NCI-H748 (cell line): ENCODE measurements at regions not wholly inside any gene's neighbourhood (a gene's known extent, or its start where the extent isn't known, plus 50 kb on each side); places are given as distances from the start of the nearest gene placed in this dataset.

Experiments
- DNase-seq: peaks from one replicate; lab custom pipeline; 2025; ENCODE audit not compliant: unreplicated experiment; lab: John Stamatoyannopoulos, UW

DNA sequence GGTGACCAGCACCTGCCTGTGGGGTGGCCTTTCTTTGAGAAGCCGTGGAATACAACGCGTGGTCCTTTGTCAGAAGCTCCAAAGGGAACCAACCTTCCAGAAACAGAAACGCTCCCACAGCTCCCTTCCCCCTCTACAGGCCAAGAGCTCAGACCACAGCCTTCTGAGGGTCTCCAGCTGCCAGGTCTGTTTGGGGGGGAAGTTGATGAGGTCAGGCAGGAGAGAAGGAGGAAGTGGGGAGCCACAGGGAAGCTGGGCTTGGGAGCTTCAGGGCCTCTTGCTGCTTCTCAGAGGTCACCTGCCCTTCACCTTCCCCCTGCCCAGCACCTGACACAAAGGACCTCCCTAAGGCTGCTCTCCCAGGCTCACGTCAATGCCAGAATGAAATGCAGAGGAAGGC, 287.7 kb upstream of the ID2 start:
- DNase-seq, result no peak

DNA sequence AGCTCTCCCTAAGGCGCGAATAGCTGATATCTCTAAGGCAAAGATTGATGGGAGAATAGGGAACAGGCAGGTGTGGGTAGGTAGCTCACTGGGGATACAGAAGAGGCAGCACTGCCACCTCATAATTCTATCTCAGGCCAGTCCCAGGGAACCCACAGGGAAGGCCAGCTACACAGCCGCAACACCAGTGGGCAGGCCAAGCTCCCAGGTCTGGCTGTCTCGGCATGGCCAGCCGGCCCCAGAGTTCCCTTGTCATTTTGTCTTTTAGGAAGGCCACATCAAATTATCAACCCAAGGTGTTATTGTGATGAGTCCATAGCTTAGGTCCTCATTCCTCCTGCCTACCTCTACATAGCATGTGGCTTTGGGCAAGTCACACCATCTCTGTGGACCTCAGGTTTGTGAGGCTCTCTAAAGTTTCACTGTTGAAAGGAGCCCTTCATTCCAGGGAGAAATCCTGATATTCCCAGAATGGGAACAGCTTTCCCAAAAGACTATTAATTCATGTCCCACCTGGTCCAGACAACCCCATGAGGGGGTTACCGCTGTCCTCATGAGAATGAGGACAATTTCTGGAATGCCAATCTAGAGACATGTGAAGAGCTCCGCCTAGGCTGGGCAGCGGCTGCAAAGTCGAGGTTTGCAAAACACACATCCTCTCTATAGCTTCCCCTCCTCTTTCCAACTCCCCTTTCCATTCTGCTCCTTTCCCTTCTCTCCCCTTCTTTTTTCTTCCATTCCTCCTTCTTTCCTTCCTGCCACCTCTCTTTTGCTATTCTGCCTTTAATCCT, 287.1 kb upstream of the ID2 start:
- DNase-seq, result no peak

DNA sequence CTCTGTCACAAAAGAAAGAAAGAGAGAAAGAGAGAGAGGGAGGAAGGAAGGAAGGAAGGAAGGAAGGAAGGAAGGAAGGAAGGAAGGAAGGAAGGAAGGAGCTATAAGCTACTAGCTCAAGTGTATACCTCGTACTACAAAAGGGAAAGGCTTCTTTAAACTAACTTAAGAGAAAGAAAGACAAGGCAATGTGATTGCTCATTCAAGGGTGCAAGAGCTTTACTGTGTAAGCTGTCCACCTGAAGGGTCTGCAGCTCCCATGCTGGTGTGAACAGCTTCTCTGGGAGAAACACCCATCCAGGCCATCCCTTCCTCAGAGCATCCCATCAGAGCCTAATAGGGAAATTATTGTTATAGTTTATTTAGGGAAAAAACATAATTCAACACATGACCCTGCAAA, 286.1 kb upstream of the ID2 start:
- no peak for DNase-seq

DNA sequence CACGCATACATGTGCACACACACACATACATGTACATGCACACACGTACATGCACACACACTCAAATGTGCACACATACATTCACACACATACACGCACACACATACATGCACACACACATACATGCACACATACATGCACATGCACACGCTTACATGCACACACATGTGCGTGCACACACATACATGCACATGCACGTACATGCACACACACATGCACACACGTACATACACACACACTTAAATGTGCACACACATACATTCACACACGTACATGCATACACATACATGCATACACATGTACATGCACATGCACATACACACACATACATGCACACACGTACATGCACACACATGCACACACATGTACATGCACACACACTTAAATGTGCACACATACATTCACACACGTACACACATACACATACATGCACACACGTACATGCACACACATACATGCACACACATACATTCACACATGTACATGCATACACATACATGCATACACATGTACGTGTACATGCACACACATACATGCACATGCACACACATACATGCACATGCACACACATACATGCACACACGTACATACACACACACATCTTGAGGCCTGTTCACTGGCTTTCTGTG, 283.7 kb upstream of the ID2 start:
- DNase-seq, result no peak

DNA sequence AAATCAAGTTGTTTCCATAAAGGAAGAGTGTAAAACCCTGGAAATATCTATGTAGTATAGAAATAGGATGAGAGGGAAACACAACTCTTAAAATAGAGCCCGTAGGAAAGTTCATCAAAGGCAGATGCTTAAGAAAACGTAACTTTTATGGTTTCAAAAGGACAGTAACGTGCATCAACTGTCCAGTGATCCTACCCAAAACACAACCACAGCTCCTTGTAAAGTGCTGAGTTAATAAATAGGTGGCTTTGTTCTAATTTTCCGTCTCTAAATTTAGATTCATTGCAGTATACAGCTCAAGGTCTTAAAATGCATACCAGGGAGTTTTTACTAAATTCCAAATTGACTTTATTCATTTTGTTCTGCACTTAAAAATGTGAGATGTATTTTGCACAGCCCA, 282.1 kb upstream of the ID2 start:
- DNase-seq, result no peak

DNA sequence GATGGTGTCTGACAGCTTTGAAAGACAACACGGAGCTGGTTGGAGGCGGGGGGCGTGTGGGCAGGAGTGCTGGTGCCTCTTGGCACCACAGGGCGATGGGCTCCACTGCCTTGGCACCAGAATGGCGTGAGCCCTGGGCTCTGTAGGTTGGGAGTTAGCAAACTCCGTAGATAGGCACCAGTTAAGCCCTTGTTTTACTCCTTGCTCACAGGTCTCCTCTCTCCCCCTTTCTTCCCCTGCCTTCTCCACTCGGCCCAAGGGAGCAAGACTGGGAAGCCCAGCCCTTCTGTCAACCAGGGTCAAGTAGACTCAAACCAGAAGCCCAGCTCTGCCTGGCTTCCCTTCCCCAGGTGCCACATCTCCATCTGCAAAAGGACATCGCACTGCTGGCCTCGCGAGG, 281.7 kb upstream of the ID2 start:
- DNase-seq, result no peak

DNA sequence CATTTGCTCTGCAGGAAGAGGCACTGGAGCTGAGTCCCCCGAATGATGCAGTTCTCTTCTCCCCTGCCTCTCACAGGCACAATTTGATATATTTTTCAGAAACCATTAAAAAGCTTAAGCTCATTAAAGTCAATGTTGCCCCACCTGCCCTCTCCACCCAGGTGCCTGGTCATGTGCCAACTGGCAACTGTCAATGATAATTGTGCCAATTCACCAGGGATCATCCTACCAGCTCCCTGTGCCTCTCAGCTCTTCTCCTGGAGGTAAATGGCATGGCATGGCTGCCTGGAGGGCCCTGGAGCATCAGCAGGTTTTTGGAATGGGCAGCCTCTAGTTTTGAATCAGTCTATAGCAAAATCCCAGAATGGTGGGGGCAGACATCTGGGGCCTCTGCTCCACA, 279.6 kb upstream of the ID2 start:
- peak; percentile 87 for DNase-seq

DNA sequence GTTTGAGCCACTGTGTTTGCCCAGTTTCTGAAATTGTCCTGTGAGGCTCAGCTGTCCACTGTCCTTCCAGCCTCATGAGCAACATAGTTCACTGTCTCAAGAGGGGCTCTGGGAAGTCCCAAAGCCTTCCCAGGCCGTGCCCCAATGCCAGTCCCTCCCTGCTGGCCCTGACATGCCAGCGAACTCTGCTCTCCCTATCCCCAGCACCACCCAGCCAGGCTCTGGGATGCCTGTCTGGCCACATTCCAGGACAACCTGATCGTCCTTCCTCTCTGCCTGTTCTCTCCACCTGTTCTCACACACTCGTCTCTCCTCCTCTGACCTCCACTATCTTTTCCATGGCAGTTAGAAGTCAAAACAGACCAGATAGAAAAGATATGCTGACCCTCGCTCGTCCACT, 278.0 kb upstream of the ID2 start:
- no peak for DNase-seq

DNA sequence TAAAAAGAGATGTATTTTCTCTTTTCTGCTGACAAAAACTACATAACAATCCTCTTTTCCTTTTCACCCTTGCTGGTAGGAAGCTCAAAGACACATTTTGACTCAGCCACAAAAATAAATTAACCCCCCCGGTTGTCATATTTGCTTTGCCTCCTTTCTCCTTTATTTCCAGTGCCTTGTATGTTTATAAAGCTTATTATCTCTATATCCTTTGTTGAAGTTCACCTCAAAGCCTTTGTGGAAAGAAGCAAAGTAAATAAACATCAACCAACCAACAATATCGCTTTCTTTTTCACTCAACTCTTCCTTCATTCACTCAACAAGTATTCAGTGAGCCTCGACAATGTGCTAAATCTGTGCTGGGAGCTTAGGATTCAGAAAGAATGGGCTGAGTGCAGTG, 276.5 kb upstream of the ID2 start:
- DNase-seq, result no peak

DNA sequence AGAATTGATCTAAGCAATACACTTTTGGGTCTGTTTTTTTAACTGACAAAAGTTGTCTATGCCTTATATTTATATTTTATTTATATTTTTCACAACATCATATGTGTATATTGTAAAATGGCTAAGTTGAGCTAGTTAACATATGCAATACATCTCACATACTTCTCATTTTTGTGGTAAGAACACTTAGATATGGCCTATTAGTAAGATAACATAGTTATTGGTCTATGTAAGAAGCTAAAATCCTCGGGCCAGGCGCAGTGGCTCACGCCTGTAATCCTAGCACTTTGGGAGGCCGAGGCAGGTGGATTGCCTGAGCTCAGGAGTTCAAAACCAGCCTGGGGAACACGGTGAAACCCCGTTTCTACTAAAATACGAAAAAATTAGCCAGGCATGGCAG, 275.6 kb upstream of the ID2 start:
- no peak for DNase-seq

DNA sequence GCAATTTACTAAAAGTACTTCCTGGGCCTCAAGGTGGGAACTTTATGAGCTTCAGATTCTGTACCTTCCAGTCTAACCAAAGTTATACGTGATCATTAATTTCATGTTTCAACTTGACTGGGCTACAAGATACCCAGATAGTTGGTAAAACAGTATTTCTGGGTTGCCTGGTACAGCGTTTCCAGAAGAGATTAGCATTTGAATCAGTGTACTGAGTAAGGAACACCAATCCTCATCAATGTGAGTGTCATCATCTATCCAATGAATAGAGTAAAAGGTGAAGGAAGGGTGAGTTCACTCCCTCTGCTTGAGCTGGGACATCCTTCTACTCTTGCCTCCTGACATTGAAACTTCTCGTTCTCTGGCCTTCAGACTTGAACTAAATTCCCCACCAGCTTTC, 274.5 kb upstream of the ID2 start:
- no peak for DNase-seq

DNA sequence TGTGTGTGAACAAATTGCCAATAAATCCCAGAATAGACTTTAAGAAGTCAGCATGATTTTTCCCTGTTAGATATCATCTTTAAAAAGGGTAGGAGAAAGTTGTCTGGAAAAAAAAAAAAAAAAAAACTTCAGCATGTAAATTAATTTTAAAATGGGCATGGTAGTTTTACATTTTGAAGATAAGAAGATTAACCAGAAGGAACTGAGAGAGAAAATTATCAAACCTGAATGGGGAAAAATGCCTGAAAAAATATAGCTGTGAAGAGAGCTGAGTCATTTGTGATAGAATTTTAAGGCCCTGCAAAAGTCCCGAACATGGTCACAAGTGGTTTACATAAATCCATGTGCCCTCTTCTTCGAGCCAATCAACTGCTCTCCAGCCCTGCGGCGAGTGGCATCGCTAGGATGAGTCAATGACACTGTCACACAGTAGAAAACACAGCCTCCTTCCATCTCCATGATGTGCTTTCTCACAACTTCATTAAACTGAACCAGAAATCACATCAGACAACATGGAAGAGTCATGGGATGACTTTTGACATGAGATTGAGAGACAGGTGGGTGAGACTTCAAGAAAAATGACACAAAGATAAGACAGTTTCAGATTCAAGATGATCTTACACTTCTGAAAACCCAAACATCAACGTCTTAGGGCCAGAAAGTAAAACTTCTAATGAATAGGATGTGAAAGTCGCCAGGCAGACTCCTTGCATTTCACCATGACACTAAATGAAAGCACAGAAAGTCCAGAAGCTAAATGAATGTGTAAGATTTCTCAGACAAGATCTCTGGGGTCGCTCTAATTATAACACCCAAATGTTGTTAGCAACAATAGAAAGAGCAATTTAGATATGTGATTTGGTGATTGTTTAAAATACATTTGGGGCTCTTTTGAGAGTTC, 273.0 kb upstream of the ID2 start:
- no peak for DNase-seq

DNA sequence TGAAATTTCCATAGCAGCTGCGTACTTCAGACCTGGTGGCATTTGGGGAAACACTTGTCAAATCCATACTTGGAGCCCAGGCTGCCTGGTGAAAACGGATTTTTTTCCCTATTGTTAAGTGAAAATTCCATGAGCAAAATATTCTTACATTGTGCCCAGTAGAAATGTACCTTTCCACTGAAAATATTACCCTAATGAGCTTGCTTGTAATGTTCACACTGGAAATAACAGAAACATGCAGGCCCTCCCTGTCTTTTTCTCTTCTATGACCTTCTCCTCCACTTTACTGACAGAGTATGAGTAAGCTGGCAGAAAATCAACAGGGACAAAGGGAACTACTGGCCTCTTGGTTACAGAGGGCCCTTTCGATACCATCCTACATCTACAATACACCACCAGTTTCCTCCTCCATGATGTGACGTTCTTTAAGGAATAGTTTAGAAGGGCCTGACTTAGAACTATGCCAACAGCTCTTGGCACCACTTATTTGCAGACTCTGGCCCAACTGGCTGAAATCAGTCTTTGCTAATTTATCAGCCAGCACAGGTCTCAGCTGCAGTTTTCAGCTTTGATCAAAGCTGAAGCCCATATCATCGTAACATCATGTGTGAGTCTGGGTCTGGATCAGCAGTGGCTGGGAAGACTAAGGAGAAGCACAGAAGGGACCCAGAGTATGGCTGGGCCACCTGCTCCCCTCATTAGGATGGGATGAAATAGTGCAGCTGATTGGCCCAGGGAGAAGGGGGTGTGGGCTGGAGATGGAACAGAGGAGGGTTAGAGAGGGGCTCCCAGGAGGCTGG, 272.2 kb upstream of the ID2 start:
- no peak for DNase-seq

DNA sequence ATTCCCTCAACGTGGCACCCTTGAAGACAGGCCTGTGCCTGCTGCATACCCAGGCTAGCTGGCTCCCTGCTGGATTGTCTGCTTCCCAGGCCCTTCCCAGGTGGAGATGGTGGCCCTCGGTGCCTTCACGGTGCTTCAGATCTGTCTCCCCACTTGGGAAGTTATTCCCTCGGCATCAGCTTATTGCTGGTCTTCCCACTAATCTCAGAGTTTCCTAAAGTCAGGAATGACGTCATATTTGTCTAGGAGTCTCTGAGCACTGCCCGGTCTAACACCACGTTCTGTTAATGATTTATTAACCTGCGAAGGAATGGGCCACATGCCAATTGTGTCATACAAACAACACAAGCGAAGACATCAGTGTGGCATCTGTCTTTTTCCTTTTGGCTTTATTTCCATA, 269.8 kb upstream of the ID2 start:
- DNase-seq, result no peak

DNA sequence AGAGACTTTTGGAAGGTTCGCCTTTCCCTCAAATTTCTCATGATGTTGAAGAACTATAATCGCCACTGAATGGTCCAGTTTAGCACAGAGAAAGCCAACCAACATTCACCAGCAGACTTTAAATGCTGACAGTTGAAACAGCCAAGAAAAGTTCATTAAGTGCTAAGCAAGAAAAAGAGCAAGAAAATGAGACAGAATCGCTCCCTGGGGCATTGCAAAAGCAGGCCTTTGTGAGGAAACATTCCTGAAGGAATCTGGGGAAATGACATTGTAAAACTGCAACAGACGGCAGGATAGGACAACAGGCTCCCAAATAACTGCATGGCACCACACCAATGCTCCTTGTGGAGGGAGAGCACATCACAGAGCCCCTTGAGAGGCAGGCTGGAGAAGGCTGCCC, 269.3 kb upstream of the ID2 start:
- no peak for DNase-seq

DNA sequence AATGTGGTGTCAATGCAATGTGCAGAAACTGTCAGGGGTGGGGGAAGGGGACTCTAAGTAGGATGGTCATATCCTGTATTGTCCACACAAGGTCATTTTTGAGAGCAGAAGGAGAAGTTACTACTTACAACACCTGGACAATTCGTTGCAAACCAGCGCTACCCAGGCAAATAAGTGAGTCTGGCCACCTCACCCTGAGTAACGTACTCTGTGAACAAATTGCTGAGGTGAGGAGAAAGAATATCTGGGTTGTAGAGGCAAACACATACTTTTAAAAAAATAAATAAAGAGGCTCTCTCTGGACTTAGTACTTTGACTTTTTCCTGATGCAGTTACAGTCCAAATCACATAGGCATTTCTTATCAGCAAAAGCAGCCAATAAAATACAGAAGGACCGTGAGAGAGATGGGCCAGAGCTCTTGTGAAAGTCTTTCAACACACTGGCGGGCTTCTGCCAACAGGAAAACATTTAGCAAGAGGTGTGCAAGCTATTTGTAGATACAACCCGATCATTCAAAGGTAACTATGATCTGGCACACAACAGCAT, 268.2 kb upstream of the ID2 start:
- DNase-seq, result no peak

DNA sequence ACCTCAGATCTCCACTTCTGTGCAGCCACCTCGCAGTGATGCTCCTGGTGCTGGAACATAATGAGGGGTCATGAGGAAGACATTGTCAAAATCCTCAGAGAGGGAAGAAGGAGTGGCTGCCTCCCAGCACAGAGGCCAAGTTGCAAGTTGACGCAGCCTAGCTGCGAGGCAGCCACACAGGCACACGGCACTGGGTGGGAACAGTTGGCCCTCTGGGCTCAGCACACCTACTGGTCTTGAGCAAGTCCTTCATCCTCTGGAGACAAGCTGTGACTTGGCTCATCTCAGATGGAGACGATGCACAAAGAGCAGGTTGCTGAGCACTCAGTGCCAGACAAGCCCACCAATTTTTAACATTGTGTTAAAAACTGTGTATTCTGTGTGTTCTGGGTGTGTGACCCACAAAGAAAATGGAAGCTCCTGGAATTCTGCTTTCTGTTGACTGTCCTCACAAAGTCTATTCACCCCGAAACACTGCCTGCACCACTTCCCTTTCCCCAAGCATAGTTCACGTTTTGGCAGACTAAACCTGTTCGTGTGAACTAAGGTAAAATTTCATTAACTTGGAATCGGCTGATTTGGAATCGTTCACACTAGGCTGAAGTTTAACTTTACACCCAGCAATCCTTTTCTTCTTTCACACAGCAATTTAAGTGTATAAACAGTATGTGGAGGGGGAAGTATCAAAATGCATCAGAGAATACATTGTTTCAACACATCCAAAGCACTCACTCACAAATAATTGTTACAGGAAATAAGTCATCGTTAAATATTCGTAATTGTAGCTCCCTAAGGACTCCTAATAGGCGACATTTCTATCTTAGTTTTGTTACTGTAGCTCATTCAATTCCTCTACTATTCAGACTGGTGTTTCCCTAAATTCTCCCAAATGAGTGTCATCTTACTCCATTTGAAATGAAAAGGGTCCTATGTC, 266.6 kb upstream of the ID2 start:
- no peak for DNase-seq

DNA sequence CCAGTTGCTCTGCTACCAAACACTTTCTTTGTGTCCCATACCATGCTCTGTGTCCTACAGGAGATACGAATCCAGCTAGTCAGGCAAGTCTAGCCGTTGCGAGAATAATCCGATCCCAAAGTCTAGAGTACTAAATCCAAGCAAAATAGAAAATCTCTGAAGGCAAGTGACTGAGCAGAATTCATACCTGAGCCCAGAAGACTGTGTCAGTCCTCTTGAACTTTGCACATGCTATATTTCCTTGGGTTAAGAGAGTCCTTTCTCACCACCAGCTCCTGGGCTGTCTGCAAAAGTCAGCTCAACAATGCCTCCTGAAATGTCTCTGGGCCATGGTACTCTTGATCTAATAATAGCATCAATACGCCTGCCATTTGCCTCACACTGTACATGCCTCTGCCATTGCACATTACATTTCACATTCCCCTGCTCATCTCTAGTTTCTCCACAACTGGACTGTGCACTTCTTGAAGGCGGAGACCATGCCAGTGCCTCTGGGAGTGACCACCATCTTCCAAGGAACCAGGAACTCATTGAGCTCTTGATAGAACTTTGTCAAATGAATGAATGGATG, 265.8 kb upstream of the ID2 start:
- no peak for DNase-seq
